ENCODE measurements at regions not wholly inside any gene's neighbourhood (a gene's known extent, or its start where the extent isn't known, plus 50 kb on each side); places are given as distances from the start of the nearest gene placed in this dataset.

DNA sequence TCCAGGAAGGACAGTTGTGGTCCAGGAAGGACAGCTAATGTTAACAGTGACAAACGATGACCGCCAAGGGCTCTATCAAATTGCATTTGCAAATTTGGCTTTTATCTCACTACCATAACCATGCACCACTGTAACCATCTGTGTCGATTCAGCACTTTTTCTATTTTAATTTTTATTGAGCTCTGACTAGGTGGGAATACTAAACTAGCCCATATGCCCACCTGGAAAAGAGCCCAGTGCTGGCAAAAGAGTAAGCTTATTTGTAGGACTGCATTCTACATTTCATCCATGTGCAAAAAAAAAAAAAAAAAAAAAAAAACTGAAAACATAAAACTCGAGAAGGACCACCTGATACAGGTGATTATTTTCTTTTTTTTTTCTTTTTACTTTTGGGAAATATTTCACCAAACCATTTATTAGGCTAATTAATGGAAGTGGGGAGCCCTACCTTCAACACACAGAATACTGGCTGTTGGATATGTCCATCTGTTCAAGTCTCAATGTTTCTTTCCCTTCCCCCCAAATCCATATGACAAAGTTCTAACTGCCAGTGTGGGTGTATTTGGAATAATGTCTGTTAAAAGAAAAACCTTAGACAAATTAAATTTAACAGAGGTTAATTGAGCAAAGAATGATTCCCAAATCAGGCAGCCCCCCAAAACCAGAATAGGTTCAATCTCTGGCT lies 99.5 kb upstream of the MXRA5 start:
- TF ChIP-seq CTCF (IDR thresholded peaks at IDR 0.05 in 4 of 5, conservative IDR thresholded peaks at IDR 0.05 in 1 of 5): no peak
- TF ChIP-seq POLR2A (IDR thresholded peaks at IDR 0.05): no peak

Data from gastrocnemius medialis (tissue), 4 donors.